Daoy (cell line): ENCODE measurements at regions not wholly inside any gene's neighbourhood (a gene's known extent, or its start where the extent isn't known, plus 50 kb on each side); places are given as distances from the start of the nearest gene placed in this dataset.

Experiments
- DNase-seq: peaks from one replicate; pipeline ENCODE4 v3.0.0-alpha.2; 2015; ENCODE audit warnings: low read depth

DNA sequence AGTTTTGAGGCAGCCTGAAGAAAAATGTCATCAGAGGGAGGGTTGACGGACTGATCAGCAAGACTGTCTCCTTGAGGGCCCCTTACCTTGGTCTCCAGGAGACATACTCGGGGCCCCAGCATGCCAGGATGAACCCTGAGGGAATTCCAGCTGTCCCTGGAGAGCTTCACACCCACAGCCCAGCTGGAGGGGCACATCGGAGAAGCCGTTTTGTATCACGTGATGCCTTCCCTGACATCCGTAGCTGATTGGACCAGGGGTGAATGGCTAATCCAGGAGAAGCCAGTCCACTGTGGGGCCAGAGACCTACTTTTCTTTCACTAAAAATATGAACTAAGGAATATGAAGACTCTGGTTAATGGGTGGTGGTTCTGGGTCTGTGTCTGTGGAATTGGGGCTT is 86.0 kb upstream of the TP53I11 start:
- no peak for DNase-seq

DNA sequence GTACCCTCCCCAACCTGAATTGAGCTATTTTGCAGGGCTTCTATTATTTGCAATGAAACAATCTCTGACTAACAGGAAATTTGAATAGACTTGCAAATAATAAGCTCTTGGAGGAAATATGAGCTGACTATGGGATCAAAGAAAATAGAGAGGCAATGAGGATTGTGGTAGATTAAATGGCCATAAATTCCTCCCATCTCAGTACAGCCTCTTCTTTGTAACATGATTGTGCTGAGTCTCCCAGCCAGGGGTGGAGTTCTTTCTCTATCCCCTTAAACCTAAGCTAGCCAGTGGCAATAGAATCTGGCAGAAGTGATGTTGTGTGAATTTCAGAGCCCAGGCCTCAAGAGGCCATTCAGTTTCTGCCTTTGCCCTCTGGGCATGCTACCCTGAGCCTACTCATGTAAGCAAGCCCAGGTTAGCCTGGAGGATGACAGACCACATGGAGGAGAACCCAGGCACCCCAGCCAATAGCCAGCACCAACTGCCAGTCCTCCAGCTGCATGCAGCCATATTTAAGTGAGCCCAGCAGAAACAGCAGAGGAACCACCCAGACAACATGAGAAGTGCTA is 86.8 kb upstream of the TP53I11 start:
- DNase-seq: no peak

DNA sequence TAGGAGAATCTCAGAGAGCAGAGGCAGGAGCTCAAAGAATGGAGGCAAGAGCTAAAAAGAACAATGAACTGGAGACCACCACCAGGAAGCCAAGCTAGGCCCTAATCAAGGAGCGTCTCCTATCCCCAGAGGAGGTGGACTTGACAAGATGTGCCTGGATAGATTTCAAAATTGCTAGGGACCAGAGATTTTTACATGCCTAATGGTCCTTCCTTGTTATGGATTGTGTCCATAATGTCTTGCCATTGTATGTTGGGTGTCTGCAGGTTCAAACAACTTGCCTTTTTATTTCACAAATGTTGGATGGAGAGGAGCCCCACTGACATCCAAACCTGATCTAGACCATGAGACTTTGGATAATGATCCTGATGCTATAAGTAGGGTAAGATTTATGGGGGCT is 88.2 kb upstream of the TP53I11 start:
- no peak for DNase-seq

DNA sequence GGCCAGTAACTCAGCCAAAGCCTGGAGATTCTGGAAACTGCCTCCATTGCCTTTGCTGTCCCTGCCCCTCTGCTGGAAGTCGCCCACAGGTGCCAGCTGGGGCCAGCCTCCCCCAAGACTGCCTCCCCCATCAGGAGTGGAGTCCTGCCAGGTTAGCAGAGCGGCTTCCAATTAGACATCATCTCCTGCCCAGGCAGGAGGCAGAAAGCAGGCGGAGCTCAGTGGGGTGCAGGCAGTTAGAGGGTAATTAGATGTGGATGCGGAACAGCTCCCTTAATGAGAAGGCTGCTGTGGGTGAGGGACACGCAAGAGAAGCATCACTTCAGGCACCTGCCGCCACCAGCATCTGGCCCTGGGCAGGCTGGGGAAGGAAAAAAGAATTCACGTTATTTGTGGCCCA is 90.9 kb upstream of the TP53I11 start:
- no peak for DNase-seq

DNA sequence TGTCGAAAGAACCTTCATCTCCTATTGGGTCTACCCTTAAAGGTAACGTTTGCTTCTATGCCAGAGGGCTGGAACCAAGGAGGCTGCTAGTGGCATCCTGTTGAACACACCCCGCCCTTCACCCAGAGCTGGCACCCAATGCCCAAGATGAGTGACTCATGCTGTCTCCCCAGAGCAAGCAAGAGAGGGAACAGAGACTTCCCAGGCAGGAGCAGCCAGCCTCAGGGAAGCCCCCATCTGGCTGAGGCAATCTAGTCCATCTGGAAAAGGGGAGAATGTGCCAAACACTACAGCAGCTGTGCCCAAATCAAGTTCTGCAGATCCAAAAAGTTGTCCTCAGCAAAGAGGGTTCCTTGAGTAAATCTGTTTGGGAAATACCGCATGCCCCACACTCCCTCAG is 91.9 kb upstream of the TP53I11 start:
- DNase-seq: peak; percentile 29

DNA sequence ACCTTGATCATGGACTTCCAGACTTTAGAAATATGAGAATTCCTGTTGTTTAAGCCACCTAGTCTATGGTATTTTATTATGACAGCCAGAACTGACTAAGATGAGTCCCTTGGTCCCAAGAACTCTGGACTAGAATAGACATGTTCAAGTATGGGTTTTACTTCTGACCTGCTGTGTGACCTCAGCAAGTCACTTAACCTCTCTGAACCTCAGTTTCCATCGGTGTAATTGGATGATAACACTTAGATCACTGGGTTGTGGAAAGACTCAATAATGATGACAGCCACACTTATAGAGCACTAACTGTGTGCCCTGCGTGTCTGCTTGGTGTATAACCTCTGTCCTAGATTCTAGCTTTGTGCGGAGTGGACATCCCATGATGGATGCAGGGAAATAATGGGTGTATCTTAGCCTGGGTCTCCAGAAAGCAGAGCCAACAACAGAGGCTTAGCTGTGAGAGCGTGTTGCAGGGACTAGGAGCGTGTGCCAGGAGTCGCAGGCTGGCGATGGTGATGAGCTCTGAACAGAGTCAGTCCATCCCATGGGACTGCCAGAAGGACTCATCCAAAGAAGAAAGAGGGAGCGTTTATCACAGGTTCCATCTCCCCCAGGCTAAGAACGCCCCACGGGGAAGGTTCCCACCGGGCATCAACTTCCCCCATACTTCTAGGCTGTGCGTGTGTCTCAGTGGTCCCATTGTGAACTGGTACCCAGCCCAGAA is 93.2 kb upstream of the TP53I11 start:
- DNase-seq: no peak

DNA sequence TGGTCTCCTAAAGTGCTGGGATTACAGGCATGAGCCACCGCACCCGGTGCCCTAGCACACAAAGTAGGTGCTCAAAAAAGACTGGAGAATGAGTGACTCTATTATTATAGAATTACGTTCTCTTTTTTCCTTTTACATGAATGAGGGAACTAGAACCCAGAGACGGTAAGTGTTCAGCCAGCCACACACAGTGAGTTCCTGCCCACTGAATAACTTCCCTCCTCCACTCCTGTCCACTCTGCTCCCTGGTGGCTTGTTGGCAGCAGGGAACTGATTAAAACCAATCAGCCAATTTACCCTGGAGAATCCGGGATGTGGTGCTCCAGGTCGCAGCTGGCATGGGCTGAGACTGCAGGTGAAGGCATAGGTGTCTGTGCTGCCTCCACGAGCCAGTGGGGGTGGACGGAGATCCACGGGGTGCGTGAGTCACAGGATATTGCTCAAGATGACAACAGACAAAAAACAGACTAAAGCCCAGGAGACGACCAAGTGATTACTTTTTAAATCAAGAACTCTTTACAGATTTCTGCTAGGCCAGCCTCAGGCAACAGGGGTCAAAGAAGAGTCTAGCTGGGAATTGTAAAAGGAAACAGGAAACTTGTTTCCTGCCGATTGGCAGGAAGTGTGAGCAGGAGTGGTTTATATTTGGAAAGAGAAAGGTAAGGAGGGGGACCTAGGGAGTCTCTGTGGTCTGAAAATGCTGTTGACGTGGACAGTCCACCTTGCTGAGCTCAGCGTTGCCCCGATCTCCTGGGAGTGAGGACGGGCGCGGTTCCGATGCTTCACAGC is 95.2 kb upstream of the TP53I11 start:
- DNase-seq: peak; percentile 42

DNA sequence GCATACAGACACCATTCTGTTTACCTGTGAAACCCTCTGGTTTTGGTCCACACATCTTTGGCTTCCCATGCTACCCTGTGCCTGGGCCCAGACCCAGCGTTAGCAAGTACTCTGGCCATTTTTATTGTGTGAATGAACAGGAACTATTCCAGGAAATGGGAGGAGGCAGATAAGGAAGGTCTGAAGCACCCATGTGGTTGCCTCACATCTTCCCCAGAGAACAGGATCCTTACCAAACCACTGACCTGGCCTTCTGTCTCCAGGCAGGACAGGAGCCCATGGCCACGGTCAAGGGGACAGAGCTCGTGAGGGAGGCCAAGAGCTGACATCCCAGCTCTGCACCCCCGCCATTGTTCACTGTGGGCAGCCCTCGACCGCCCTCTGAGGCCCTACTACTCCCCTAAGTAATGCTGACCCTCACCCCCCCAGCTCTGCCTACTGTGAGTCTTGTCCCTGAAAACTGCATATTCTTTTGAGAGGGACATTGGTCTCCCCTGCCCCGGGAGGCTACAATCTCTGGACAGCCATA is 97.7 kb upstream of the TP53I11 start:
- DNase-seq: no peak

DNA sequence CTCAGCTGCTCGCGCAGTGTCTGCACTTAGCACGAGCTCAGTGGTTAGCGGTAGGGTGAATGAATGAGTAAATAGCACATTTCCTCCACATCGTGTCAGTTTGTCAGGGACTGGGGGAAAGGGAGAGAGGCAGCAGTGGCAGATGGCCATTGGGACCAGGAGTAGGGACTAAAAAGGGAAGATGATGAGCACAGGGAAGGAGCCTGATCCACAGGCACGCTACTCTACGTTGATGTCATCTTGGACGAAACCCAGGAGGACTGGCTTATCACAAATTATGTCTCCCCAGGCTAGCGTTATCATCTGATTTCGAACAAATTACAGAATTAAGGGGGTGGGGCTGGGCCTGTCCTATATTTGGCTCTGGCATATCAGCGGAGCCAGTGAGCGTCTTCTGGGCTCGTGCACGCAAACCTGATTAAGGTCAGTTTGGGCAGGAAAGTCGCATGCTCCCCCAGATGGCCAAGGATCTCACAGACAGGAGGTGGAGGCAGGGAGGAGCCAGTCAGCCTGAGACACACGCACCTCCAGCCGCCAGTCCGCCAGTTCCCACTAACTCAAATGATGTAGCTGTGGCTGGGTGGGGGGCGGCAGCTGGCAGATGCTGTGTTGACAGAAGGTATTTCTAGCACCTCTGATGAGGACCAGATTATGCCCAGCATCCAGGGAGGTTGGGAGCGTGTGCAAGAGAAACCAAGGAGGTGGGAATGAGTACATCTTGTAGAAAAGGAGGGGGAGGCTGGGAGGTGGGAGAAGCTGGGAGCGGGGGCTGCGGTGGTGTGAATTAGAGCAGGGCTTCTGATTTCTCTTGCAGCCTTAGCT is 97.4 kb upstream of the PRDM11 start:
- DNase-seq: no peak

DNA sequence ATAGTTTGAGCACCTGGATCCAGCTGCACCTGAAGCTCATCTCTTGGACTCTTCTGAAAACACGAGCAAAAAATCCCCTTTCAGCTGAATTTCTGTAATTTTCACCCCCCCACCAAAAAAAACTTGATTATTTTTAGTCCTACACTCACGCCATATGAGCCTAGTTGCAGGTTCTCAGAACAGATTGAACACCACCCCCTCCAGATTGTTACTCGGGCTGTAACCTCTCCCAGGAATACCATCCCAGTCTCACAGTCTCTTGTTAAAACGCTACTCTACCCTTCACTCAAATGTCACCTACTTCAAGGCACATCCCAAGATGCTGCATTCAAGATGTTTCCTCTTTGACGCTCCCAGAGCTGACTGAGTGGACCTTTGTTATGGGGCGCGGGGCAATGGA is 96.3 kb upstream of the PRDM11 start:
- DNase-seq: no peak

DNA sequence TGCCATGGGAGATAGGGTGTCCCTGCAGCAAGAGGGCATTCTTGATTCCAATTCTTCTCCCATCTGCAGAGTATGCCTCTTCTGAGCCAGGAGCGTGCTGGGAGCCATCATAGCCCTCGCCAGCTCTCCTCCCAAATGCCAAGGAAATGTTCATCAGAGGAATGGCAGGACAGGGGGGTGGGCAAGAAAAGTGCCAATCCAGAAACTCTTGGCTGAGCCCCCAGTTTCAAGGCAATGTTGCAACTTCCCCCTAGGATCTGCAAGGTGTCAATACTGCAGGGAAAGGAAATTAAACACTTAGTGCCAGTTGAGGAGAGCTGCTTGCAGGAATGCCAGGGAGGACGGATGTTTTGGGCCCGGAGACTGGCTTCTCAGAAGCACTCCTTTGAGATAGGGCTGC is 94.8 kb upstream of the PRDM11 start:
- DNase-seq: no peak

DNA sequence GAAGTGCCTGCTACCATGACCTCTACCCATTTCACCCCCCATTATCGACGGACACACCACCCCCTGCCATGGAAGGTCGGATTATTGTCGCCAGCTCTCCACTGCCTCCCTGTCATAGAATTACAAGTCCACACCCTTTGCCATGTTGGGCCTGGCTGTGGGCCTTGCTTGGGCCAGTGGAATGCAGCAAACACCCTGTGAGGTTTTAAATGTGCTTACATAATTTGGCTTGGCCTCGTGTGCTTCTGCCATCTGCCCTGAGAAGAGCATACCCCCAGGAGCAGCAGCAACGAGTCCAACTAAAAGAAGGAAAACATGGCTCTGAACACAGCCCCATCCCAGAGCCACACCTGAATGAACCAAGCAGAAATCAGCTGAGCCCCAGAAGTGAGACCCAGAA is 94.1 kb upstream of the PRDM11 start:
- DNase-seq: no peak

DNA sequence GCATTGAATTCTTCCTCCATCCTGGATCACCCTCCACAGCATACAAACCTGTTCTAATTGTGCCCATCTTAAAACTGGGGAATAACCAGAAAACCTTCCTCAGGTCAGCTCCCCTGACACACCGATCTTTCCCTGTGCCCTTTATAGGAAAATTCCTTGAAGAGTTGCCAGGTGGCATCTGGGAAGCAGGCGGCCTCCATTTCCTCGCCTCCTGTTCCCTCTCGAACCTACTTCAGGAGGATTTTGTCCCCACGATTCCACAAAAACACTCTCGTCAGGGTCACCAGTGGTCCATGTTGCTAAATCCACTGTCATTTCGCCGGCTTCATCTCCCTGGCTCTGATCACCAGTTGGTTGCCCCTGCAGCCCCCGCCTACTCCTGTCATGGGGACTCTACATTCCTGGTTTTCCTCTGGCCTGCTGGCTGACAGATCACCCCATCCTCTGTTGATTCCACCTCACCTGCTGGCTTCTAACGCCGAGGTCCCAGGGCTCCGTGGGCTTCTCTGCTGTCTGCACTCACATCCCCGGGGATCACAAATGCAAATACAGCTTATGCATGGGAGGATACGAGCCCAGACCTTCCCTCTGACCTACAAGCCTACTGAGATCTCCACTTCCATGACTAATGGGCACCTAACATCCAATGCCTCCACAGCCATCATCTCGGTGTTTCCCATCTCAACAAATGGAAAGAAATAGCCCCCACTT is 92.5 kb upstream of the PRDM11 start:
- DNase-seq: no peak

DNA sequence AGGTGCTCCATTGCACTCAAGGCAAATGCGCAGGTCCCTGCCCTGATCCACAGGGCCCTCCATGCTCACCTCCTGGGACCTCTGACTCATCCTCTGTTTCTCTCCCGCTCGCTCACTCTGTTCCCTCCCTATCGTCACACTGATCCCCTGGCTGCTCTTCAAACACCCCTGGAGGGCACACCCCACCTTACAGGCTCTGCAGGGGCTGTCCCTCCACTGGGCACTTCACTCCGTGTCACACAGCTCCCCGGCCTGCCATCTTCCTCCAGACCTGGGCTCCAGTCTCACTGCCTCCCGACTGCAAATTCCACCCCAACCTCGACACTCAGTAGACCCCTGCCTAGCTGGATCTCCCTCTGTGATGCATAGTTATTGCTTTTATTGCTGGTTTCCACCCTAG is 91.5 kb upstream of the PRDM11 start:
- DNase-seq: no peak

DNA sequence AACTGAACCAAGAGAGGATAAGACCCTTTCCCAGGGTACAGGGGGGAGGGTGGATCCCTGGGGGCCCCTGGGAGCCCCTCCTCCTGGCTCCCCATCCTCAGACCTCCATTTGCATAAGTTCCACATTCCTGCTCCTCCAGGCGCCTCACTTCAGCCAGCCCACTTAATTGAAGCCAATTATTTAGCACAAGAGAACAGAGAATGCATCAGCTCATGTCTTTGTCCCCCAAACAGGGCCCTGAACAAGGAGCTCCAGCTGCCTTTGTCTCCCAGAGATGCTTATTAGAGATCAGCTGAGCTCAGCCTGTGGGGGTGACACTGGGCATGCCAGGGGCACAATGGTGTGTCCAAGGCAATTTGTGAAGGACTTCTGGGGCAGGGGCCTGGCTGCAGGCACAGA is 89.9 kb upstream of the PRDM11 start:
- no peak for DNase-seq

DNA sequence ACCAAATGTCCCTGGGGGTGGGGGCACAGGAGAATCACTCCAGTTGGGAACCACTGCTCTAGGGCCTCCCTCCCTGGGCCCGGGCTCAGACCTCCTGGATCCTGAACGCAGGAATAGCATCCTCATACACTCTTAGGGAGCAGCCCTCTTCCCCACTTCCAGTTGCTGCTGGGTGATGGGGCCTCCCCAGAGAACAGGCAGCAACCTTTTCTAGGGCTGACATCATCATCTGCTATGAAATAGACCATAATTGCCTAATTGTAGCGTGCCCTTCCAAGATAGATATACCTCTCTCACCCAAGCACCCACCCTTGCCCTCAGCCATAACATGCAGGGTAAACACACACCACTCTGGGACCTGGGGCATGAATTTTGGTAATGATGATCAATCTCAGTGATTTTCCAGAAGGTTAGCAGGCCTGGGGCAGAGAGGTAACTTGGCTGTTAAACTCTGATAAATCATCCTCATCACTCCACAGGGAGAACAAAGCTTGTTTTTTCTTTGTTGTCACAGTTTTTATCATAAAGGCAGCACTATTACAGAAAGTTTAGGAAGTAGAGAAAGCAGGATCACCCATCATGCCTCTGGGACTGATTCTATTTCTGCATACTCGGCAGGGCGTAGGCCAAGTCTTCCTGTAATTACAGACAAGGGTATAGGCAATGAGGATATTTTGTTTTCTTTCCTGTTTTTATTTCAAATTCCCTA is 88.3 kb upstream of the PRDM11 start:
- no peak for DNase-seq

DNA sequence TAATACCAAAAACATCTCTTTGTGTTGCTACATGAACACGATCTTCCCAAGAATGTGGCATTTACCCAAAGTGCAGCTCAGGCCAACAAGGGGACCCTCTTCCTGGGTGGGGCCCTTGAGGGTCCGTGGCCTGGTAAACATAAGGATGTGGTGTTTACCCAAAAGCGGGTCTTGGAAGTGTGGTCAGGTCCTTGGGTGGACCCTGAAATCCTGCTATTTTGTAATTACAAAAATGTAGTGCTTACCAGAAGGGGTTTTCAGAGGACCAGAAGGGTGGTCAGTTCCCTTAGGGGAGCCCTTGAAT is 87.8 kb upstream of the PRDM11 start:
- no peak for DNase-seq

DNA sequence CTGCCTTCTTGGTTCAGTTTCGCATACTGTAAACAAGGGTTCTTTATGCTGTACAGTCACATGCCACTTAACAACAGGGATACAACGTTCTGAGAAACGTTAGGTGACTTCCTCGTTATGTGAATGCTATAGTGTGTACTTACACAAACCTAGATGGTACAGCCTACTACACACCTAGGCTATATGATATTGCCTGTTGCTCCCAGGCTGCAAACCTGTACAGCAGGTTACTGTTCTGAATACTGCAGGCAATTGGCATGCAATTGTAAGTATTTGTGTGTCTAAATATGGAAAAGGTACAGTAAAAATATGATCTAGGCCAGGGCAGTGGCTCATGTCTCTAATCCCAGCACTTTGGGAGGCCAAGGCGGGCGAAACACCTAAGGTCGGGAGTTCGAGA is 85.7 kb upstream of the PRDM11 start:
- no peak for DNase-seq

DNA sequence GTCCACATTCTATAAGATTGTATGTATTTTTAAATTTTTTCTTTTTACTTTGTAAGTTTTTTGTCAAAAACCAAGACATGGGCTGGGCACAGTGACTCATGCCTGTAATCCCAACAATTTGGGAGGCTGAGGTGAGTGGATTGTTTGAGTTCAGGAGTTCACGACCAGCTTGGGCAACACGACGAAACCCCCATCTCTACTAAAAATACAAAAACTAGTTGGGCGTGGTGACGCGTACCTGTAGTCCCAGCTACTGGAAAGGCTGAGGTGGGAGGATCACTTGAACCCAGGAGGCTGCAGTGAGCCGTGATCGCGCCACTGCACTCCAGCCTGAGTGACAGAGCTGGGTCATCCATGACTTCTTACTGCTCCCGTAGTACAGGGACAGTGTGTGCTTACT is 84.8 kb upstream of the PRDM11 start:
- DNase-seq: no peak

DNA sequence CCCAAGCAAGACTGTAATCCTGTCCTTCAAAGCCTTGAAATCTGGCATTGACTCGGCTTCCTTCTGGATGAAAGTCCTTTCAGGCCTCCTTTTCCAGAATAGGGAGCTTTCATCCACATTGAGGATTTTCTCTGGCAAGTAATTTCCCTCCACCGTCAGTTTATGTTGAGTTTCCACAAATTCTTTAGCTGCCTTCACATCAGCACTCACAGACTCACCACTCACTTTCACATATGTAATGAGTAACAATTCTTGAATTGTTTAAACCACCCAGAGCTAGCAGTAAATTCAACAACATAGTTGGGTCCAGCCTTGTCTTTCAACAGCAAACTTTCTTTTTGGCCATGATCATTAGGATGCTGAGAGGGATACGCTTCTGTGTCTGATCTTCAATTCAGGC is 84.3 kb upstream of the PRDM11 start:
- no peak for DNase-seq
